Activated CD4-positive, CD25-positive, alpha-beta regulatory T cell (primary cell): ENCODE measurements at regions not wholly inside any gene's neighbourhood (a gene's known extent, or its start where the extent isn't known, plus 50 kb on each side); places are given as distances from the start of the nearest gene placed in this dataset.

ENCODE experiments used
- DNase-seq, 4 experiments: peaks; one replicate each; lab custom pipeline; 2025; lab: John Stamatoyannopoulos, UW

- no peak for DNase-seq
Observed at GRCh38 chr4:3818371-3818770, 52.2 kb downstream of the ADRA2C start.

- DNase-seq = no peak
Observed at GRCh38 chr4:3819210-3819919, 53.2 kb downstream of the ADRA2C start.

- no peak for DNase-seq
Observed at GRCh38 chr4:3820016-3820805, 54.0 kb downstream of the ADRA2C start.

GRCh38 chr4:3820806-3821579, 54.8 kb downstream of the ADRA2C start:
- DNase-seq = no peak

GRCh38 chr4:3821580-3822229, 55.5 kb downstream of the ADRA2C start:
- no peak for DNase-seq

GRCh38 chr4:3822230-3822947, 56.2 kb downstream of the ADRA2C start:
- DNase-seq = no peak

- no peak for DNase-seq
Observed at GRCh38 chr4:3823496-3824341, 57.5 kb downstream of the ADRA2C start.

- DNase-seq = no peak
Observed at GRCh38 chr4:3824521-3825270, 58.5 kb downstream of the ADRA2C start.

- DNase-seq = no peak
Observed at GRCh38 chr4:3825530-3825929, 59.3 kb downstream of the ADRA2C start.

GRCh38 chr4:3826247-3827172, 60.3 kb downstream of the ADRA2C start:
- DNase-seq = no peak

- DNase-seq = no peak
Observed at GRCh38 chr4:3827616-3828492, 61.7 kb downstream of the ADRA2C start.

- no peak for DNase-seq
Observed at GRCh38 chr4:3828546-3828945, 62.4 kb downstream of the ADRA2C start.

- DNase-seq = no peak
Observed at GRCh38 chr4:3829211-3829955, 63.2 kb downstream of the ADRA2C start.

- DNase-seq = no peak
Observed at GRCh38 chr4:3829956-3830773, 64.0 kb downstream of the ADRA2C start.

GRCh38 chr4:3830774-3831528, 64.8 kb downstream of the ADRA2C start:
- DNase-seq = no peak
